ENCODE measurements at regions not wholly inside any gene's neighbourhood (a gene's known extent, or its start where the extent isn't known, plus 50 kb on each side); places are given as distances from the start of the nearest gene placed in this dataset.

- Histone ChIP-seq H3K79me2 (ENCODE audit: insufficient read depth, low read length) (no peaks in the 10 kb centered on the region), H2AFZ (ENCODE audit: low read depth, low read length, poor library complexity, severe bottlenecking) (no peak overlapping the region), H3K4me3 (replicated peaks in 1 of 2; ENCODE audit: low read depth in 1 of 2, low read length in 2 of 2) (no peak overlapping the region), H3K4me2 (ENCODE audit: low read length) (no peak overlapping the region), H3K36me3 (ENCODE audit: control insufficient read depth in 1 of 2, insufficient read depth in 2 of 2, low read length in 2 of 2) (no peaks in the 10 kb centered on the region), H3K9me3 (ENCODE audit: control insufficient read depth in 1 of 2, insufficient read depth in 1 of 2, low read depth in 1 of 2, low read length in 2 of 2) (no peaks in the 10 kb centered on the region), H3K27me3 (ENCODE audit: insufficient read depth, low read length) (no peaks in the 10 kb centered on the region), H4K20me1 (ENCODE audit: insufficient read depth) (no peaks in the 10 kb centered on the region), H3K9me2 (ENCODE audit: insufficient read depth) (no peaks in the 10 kb centered on the region), H3K9ac (ENCODE audit: low read length) (no peak overlapping the region), H3K4me1 (ENCODE audit: control insufficient read depth in 1 of 2, insufficient read depth in 2 of 2, low read length in 2 of 2) (peaks cover 4 to 11% of the 10 kb centered on the region in 2 experiments; a peak in 2 of 4 replicates), H3K27ac (ENCODE audit: low read depth, low read length) (no peak overlapping the region)
- BruUV-seq (replicated peaks): no TSS peak
- ChIA-PET CTCF (no interaction called here), POLR2A (no interaction called here), RAD21 (ENCODE audit: low non-redundant PET in 1 of 2, low total read pairs in 2 of 2, uncharacterized antibody in 2 of 2, unreplicated experiment in 2 of 2) (no interaction called here)
- ATAC-seq (no peak), DNase-seq (ENCODE audit: low read depth, low spot score) (no peak)
- intact Hi-C loops (cut with micrococcal nuclease): no loop called here
- TF ChIP-seq SRF (IDR thresholded peaks at IDR 0.05; ENCODE audit: low read depth) (no peak), EGR1 (IDR thresholded peaks at IDR 0.05; ENCODE audit: low read depth) (no peak), SIN3A (IDR thresholded peaks at IDR 0.05; ENCODE audit: low read depth) (no peak)
Measured at GRCh38 chr12:58586762-58587161, 333.5 kb downstream of the LRIG3 start.

- no TSS peak for BruUV-seq (replicated peaks)
- no peak for DNase-seq (ENCODE audit: low read depth, low spot score)
Measured at GRCh38 chr12:58588770-58589169, 331.5 kb downstream of the LRIG3 start.

More at GRCh38 chr12:58588770-58589169, 331.5 kb downstream of the LRIG3 start:
- Histone ChIP-seq H3K9ac (ENCODE audit: low read length) (no peak overlapping the region), H3K27ac (ENCODE audit: low read depth, low read length) (no peak overlapping the region), H4K20me1 (ENCODE audit: insufficient read depth) (no peaks in the 10 kb centered on the region), H3K79me2 (ENCODE audit: insufficient read depth, low read length) (no peaks in the 10 kb centered on the region), H3K36me3 (ENCODE audit: control insufficient read depth in 1 of 2, insufficient read depth in 2 of 2, low read length in 2 of 2) (no peaks in the 10 kb centered on the region), H3K9me3 (ENCODE audit: control insufficient read depth in 1 of 2, insufficient read depth in 1 of 2, low read depth in 1 of 2, low read length in 2 of 2) (no peaks in the 10 kb centered on the region), H3K9me2 (ENCODE audit: insufficient read depth) (no peaks in the 10 kb centered on the region), H3K4me1 (ENCODE audit: control insufficient read depth in 1 of 2, insufficient read depth in 2 of 2, low read length in 2 of 2) (peaks cover 2 to 9% of the 10 kb centered on the region in 2 experiments; a peak in 3 of 4 replicates), H3K27me3 (ENCODE audit: insufficient read depth, low read length) (no peaks in the 10 kb centered on the region), H2AFZ (ENCODE audit: low read depth, low read length, poor library complexity, severe bottlenecking) (no peak overlapping the region), H3K4me2 (ENCODE audit: low read length) (no peak overlapping the region), H3K4me3 (replicated peaks in 1 of 2; ENCODE audit: low read depth in 1 of 2, low read length in 2 of 2) (no peak overlapping the region)
- no peak for TF ChIP-seq EZH2 (IDR thresholded peaks at IDR 0.05)
- no peak for TF ChIP-seq ZNF274 (IDR thresholded peaks at IDR 0.05; ENCODE audit: low read depth, low read length)
- ATAC-seq: no peak
- intact Hi-C loops (cut with micrococcal nuclease): no loop called here
- RAD21 ChIA-PET (ENCODE audit: low non-redundant PET in 1 of 2, low total read pairs in 2 of 2, uncharacterized antibody in 2 of 2, unreplicated experiment in 2 of 2): no interaction called here
- CTCF ChIA-PET: no interaction called here
- POLR2A ChIA-PET: no interaction called here
